HG03342 (cell line): ENCODE measurements at regions not wholly inside any gene's neighbourhood (a gene's known extent, or its start where the extent isn't known, plus 50 kb on each side); places are given as distances from the start of the nearest gene placed in this dataset.
"Not testable (repeated sequence)": the region's sequence is repeated elsewhere in the genome, so short reads cannot be mapped to it uniquely, and the experiment has no call there.

ENCODE experiments used
- ATAC-seq: cut with Tn5 transposase; IDR thresholded peaks from one replicate; pipeline ENCODE4 v1.9.1; 2021; ENCODE audit warnings: mild to moderate bottlenecking, moderate library complexity; ENCODE audit not compliant: unreplicated experiment

DNA sequence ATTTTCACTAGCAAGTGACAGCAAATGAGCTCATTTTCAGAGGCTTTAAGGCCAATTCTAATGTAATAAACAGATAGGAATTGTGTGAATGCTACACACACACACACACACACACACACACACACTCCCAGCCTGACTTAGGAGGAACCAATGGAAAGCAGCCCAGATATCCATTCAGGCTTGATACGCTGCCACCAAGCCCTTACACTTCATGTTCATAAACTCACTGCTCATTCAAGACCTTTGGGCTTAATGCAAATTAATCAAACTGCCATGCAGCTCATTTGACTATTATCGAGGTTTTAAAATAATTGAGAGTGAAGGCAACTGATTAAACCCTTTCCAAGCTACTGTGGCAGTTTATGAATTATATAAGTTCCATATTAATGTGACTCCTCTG, 298.9 kb upstream of the NCKAP5 start:
- ATAC-seq = no peak

DNA sequence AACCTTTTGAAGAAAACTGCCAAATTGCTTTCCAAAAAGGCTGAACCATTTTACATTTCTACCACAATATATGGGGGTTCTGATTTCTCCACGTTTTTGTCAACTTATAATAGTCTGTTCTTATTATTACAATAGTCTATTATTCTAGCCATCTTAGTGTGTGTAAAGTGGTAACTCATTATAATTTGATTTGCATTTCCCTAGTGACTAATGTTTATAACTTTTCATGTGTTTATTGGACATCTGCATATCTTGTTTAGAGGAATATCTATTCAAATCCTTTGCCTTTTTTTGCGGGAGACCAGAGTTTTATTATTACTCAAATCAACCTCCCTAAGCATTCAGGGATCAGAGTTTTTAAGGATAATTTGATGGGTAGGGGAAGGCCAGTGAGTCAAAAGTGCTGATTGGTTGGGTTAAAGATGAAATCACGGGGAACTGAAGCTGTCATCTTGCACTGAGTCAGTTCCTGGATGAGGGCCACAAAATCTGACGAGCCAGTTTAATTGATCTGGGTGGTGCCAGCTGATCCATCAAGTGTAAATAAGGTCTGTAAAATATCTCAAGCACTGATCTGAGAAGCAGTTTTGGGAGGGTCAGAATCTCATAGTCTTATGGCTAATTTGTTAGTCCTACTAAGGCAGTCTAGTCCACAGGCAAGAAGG, 303.4 kb upstream of the NCKAP5 start:
- no peak for ATAC-seq

DNA sequence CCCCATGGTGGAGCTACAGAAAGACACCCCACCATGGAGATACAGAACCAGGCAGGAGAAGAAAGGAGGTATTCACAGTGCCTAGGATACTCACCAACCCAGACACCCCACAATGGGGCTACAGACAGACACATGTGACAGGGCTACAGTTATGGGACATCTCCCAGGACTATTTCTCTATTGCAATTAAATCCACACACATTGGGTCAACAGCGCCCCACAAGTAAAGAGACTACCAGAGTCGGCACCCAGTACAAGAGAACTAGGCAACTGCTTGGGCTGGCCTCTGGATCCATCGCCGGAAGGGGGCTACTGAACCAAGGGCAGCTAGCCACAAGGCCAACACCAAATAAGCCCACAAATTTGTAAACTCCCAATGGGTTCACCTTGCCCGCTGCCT, 310.1 kb upstream of the NCKAP5 start:
- ATAC-seq = no peak

DNA sequence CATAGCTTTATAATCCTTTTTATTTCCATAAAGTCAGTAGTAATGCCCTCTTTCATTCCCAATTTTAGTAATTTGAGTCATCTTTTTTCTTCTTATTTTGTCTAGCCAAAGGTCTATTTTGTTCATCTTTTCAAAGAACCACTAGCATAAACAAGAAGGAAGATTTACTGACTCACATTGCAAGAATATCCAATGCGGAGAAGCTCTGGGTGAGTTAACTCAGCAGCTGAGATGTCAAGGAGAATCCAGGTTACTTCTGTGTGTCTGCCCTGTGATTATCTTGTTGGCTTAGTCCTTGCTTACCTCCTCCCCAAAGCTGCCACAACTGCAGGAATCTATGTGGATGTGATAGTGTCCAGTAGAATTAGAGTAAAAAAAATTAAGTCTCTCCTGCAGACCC, 311.4 kb upstream of the NCKAP5 start:
- no peak for ATAC-seq

DNA sequence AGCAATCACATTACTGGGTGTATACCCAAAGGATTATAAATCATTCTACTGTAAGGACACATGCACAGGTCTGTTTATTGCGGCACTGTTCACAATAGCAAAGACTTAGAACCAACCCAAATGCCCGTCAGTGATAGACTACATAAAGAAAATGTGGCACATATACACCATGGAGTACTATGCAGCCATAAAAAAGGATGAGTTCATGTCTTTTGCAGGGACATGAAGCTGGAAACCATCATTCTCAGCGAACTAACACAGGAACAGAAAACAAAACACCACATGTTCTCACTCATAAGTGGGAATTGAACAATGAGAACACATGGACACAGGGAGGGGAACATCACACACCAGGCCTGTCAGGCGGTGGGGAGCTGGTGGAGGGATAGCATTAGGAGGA, 313.9 kb upstream of the NCKAP5 start:
- ATAC-seq = not testable (repeated sequence)

DNA sequence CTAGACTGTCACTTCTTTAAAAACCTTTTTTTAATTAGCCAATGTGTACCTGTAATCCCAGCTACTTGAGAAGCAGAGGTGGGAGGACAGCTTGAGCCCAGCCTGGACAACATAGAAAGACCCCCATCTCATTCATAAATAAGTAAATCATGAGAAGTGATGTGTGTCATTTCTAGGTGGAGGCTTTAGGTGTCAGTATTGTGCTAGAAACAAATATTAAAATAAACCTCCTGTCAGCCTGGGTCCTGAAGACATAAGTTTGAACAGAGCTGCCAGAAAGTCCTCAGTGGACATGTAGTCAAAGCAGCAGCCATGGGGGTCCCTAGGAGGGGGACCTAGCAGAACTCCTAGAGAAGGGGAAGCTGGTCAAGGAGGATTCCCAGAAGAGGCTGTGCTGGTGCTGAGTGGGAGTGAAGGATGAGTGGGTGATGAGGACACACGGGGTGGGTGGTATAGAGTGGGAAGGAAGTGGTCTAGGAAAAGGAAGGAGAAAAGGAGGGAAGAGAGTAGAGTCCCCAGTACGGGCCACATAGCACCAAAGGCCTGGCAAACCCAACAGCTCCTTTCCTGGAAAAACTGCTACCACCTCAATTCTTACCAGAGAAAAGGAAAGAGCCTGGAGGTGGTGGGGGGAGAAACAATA, 316.6 kb upstream of the NCKAP5 start:
- ATAC-seq = no peak

DNA sequence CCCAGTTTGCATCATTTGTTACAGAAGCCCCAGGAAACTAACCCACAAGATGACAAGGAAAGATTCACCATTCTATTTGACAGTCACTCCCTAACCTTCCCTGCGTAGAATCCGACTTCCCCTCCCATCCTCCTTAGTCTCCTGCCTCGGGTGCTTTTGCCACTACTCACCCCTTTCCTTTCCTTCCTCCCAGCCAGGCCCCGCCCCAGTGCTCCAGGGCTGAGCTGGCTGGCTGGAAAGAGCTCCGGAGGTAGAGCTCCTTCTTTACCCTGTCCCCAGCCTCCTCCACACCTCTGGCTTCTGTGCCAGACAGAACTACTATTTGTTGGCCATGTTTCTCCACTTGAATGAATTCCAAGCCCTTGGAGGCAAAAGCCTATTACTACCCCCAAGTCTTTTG, 317.6 kb upstream of the NCKAP5 start:
- no peak for ATAC-seq

DNA sequence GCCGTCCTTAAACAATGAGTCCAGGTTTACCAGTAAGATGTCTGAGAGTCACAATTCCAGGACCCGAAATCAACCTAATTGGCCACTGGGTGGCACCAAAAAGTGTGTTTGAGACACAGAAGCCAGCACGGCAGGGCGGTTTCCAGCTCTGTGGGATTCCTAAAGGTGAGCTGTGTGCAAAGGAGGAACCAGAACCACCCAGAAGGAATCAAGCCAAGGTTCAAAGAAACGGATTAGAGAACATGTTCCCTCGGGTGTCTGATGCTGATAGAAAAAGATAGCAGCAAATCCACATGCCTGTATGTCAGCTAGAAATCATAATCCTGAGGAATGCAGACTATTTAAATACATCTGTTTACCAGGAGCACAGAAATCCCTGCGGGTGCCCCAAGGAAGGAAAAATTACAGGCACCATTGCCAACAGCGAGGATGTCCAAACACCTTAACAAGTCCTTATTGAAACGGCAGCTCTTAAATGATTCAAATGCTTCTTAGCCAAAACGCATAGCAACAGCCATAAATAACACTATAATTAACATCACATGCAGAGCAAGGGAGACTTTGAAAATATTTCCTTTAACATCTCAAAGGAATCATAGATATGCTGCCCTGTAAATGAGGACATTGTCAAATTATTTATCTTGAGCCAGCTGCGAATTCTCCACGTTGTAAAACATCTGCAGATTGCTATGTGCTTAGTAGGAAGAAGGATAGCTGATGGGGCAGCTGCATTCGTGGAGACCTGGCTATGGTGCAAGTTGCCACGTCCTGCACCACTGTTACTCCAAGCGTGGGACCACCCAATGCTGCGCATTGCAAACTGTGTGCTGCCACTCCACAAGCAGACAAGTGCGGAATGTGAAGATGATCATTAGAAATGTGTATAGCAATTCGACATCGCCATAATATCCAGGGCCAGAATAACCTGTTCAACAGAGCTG, 318.7 kb upstream of the NCKAP5 start:
- ATAC-seq = peak; percentile 77

DNA sequence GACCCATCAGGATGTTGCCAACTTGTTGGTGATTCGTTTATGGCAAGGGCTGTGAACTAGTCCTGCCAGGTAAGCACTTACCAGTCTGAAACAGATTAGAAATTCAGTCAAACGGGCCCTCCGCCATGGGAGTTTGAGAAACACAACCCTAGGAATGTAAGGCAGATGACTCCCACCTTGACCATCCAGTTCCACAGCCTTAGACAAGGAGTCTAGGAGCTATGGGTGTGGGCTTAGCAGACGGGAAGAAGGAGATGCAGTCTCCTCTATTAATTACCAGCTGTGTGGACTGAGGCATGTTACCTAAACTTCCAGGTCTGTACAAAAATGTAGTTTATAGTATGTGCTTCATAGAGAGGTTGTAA, 319.4 kb upstream of the NCKAP5 start:
- no peak for ATAC-seq

DNA sequence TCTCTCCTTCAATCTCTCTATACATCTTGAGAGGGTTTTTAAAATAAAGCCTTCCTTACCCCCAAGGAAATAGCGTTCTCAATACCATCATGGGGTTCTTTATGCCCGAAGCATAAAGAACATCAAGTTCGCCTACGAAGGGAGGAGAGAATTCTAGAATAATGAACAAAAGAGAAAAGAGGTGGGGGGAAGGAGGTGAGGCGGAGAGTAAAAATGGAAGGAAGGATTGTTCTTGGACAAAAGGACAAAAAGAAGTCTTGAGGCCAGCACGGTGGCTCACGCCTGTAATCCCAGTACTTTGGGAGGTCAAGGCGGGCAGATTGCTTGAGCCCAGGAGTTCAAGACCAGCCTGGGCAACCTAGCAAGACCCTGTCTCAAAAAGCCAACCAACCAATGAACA, 319.8 kb upstream of the NCKAP5 start:
- ATAC-seq = no peak

DNA sequence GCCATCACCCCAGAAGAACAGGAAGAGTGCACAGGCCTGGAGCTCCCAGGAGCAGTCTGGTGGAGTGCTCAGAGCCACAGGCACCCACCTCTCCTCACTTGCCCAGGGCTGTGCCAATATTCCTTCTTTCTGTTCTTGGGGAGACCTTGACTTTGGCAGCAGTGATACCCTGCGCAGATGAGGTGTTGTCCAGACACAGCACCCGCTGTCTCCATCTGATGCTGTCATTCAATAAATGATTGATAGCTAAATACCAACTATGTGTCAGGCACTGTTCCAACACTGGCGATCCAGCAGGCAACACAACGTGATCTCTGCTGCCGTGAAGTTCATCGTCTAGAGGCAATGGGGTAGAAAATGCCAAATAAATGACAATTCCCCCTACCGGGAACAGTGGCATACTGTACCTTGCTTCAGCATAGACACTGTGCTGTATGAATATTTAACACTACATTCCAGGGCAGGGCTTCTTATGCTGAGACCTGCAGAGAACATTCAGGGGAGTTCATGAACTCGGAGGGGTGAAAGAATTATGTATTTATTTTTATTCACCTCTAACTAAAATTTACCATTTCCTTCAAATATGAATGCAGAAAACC, 320.5 kb upstream of the NCKAP5 start:
- ATAC-seq = no peak

DNA sequence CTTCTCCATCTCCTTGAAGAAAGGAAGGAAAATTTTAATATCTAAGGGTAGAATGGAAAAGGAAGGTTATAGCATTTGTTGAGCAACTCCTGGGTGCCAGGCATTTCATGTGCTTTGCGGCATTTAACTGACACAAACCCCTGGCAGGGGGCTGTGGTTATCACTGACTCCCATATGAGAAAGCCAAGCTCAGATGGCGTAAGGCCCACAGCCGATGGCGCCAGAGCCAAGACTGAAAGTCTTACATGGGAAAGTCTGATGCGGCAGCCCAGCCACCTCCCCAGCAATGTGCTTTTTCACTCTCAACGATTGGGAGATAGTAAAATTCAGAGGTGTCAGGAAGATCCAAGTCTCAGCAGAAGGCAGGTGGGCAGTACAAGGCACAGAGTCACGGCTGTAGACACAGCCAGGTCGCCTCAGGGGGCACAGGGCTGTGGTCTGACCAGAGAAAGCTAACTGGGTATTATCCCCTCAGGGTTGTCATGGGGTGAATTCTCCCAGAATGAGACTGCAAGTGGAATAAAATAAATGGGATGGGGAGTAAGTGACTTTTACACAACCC, 324.2 kb upstream of the NCKAP5 start:
- no peak for ATAC-seq

DNA sequence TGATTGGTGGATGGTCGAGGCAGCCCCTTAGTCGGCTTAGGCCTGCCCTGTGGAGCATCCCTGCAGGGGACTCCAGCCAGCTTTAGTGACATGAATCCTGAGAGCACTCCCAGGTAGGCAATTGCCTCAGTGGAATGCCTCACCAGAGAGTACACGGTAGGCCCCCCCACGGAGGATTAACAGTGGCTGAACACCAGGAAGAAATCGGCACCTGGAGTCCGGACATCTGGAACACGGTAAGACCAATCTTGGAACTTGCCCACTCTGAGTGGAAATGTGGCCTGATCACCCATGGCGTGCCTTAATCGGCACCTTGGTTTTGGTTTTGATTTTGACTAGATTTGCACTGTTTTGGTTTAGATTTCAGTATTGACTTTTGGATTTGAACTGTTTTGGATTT, 326.2 kb upstream of the NCKAP5 start:
- no peak for ATAC-seq

DNA sequence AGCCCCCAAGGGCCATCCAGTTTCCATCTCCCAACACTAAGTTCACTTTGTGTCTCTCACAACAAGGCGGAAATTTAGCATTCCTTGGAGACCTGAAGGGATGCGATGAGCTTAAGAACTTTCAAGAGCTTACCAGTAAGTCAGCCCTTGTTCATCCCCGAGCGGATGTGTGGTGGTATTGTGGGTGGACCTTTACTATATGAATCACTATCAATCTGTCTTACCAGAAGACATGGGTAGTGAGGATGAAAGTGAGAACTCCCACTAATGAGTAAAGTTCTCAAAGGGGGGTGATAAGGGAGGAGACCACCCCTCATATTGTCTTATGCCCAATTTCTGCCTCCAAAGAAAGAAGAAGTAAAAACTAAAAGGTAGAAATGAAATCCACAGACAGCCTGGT, 329.6 kb upstream of the NCKAP5 start:
- ATAC-seq = not testable (repeated sequence)

DNA sequence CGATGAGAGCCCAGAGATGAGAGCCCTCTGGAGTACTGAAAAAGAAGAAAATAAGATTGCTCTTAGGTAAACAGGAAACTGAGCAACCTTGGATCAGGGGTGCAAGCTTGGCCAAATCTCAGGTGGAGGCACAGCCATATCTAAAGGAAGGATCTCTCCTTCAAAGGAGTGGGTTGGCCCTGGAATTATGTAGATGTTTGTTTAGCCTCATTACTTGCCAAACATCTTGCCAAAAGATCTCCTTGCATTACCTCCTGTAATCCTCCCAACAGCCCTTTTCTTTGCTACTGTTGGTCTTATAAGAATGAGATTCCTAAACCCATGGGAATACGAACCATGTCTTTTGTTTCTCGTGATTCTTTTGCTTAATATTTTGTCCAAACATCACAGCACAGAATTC, 332.6 kb upstream of the NCKAP5 start:
- no peak for ATAC-seq

DNA sequence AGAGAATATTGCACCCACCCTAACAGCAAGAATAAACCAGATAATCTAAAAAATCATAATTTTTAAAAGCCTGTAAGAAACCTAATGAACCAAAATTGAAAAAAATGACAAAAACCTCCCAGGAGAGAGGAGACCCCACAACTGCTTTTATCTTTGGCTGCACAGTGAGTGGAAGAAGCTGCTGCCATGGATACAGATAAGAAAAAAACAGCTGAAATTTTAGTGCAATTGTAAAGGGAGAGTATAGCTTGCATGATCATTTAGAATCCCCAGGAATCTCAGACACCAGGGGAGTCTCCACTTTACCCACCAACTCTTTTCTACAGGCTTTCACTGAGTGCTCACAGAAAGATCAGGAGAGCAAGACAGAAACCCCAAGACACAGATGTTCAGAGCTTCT, 338.1 kb upstream of the NCKAP5 start:
- no peak for ATAC-seq

DNA sequence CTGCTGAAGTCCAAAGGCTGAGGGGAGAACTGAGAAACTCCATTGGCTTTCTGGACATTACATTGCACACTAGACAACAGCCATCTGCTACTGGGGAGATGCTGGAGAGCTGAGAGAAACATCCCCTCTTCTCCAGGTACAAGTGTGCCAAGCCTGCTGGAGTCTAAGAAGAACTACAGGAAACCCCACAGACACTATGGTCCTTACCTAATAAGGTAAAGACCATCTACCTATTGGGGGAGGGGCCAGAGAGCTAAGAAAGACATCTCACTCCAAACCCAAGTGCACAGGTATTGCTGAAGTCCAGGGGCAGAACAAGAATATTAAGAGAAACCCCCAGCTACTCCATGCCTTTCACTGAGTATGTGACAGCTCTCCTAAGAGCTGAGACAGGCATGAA, 338.7 kb upstream of the NCKAP5 start:
- ATAC-seq = no peak

DNA sequence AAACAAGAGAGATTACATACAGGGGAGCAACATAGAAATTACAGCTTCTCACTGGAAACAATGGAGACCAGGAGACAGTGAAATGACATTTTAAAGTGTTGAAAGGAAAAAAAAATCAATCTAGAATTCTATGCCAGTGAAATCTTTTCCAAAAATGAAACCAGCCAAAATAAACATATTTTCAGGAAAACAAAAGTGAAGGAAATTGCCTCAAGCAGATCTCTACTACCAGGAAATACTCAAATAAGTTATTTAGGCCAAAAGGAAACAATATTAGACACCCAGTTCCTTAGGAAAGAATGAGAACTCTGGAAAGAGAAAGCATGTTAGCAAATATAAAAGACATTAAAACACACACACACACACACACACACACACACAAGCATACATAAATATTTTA, 339.9 kb upstream of the NCKAP5 start:
- ATAC-seq = no peak

DNA sequence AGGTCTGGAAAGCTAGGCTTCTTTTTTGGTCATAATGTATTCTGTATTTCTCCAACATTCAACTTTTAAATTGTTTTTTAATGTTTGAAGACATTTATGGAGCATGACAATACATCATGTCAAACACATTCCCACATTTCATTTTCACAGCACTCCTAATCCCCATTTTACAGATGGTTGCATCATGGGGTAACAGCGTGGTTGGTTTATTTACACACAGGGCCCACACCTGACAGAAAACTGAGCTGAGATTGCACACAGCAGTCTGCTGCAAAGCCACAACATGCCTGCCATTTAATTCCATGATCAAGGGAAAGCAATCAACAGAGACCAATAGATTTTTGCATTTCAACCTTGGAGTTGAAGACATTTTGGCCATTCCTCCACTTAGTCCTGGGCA, 335.7 kb upstream of the MGAT5 start:
- no peak for ATAC-seq

DNA sequence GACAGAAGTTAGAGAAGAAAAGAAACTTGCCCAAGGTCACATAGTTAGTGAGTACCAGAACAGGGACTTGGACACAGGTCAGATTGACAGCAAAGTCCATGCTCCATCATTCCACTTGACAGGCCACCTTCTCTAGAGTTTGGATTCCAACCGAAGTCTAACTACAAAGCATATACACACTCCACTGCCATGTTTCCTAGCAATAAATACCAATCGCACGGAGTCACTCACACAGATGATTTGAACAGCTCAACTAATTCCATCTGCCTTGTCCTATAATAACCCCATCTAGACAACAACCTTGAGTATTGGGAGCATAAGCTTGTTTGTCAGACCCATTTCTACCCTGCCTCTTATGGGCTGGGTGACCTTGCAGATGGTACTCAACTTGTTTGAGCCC, 334.6 kb upstream of the MGAT5 start:
- ATAC-seq = no peak

DNA sequence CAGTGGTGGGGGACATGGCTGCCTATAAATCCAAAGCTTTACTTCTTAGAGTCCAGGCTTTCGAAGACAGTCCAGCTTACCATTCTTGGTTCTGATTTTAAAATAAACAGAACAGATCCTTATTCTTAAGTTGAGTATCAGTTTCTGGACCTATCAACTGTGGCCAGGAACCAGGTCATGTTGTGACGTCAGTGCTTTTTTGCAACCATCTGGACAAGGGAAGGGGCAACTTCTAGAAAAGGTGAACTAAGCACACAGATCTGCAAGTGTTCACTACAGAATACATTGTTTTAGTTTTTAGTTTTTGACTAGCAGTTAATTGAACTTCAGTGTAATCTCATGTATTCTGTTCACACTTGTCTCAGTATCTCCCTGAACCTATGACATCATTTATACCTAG, 326.0 kb upstream of the MGAT5 start:
- ATAC-seq = no peak
